ENCODE measurements at regions not wholly inside any gene's neighbourhood (a gene's known extent, or its start where the extent isn't known, plus 50 kb on each side); places are given as distances from the start of the nearest gene placed in this dataset.

- TF ChIP-seq, protein P1, sequence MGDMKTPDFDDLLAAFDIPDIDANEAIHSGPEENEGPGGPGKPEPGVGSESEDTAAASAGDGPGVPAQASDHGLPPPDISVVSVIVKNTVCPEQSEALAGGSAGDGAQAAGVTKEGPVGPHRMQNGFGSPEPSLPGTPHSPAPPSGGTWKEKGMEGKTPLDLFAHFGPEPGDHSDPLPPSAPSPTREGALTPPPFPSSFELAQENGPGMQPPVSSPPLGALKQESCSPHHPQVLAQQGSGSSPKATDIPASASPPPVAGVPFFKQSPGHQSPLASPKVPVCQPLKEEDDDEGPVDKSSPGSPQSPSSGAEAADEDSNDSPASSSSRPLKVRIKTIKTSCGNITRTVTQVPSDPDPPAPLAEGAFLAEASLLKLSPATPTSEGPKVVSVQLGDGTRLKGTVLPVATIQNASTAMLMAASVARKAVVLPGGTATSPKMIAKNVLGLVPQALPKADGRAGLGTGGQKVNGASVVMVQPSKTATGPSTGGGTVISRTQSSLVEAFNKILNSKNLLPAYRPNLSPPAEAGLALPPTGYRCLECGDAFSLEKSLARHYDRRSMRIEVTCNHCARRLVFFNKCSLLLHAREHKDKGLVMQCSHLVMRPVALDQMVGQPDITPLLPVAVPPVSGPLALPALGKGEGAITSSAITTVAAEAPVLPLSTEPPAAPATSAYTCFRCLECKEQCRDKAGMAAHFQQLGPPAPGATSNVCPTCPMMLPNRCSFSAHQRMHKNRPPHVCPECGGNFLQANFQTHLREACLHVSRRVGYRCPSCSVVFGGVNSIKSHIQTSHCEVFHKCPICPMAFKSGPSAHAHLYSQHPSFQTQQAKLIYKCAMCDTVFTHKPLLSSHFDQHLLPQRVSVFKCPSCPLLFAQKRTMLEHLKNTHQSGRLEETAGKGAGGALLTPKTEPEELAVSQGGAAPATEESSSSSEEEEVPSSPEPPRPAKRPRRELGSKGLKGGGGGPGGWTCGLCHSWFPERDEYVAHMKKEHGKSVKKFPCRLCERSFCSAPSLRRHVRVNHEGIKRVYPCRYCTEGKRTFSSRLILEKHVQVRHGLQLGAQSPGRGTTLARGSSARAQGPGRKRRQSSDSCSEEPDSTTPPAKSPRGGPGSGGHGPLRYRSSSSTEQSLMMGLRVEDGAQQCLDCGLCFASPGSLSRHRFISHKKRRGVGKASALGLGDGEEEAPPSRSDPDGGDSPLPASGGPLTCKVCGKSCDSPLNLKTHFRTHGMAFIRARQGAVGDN (IDR thresholded peaks at IDR 0.05), result no peak
- TF ChIP-seq MAX (IDR thresholded peaks at IDR 0.05; ENCODE audit: low read depth, low read length) (no peak), HDAC6 (IDR thresholded peaks at IDR 0.05; ENCODE audit: unreplicated experiment) (no peak), RCOR1 (conservative IDR thresholded peaks at IDR 0.05; ENCODE audit: low read depth, low read length) (no peak), BMI1 (IDR thresholded peaks at IDR 0.05; ENCODE audit: borderline replicate concordance) (no peak)
- TF ChIP-seq, protein P2, sequence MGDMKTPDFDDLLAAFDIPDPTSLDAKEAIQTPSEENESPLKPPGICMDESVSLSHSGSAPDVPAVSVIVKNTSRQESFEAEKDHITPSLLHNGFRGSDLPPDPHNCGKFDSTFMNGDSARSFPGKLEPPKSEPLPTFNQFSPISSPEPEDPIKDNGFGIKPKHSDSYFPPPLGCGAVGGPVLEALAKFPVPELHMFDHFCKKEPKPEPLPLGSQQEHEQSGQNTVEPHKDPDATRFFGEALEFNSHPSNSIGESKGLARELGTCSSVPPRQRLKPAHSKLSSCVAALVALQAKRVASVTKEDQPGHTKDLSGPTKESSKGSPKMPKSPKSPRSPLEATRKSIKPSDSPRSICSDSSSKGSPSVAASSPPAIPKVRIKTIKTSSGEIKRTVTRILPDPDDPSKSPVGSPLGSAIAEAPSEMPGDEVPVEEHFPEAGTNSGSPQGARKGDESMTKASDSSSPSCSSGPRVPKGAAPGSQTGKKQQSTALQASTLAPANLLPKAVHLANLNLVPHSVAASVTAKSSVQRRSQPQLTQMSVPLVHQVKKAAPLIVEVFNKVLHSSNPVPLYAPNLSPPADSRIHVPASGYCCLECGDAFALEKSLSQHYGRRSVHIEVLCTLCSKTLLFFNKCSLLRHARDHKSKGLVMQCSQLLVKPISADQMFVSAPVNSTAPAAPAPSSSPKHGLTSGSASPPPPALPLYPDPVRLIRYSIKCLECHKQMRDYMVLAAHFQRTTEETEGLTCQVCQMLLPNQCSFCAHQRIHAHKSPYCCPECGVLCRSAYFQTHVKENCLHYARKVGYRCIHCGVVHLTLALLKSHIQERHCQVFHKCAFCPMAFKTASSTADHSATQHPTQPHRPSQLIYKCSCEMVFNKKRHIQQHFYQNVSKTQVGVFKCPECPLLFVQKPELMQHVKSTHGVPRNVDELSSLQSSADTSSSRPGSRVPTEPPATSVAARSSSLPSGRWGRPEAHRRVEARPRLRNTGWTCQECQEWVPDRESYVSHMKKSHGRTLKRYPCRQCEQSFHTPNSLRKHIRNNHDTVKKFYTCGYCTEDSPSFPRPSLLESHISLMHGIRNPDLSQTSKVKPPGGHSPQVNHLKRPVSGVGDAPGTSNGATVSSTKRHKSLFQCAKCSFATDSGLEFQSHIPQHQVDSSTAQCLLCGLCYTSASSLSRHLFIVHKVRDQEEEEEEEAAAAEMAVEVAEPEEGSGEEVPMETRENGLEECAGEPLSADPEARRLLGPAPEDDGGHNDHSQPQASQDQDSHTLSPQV (IDR thresholded peaks at IDR 0.05), result no peak
These were observed 545.2 kb upstream of the ACO1 start (continued) for GRCh38 chr9:31839273-31839672.
